Endothelial cell of umbilical vein (primary cell): ENCODE measurements at regions not wholly inside any gene's neighbourhood (a gene's known extent, or its start where the extent isn't known, plus 50 kb on each side); places are given as distances from the start of the nearest gene placed in this dataset.

Source experiments
- BruUV-seq: library from RNA; stranded (reverse); fragments of 400-500 nt; replicated peaks from 2 replicates; lab custom pipeline; 2021; lab: Mats Ljungman, UMichigan
- CTCF ChIA-PET: fragments of 300-600, 350-600 bp; sonication (Branson Sonifier 250); formaldehyde crosslinking; loops from one replicate; lab custom pipeline; 2021; ENCODE audit warnings: antibody characterized with exemption, inconsistent platforms; lab: Charles Lee
- POLR2A ChIA-PET: fragments of 300-600, 350-600 bp; sonication (Branson Sonifier 250); formaldehyde crosslinking; loops from one replicate; lab custom pipeline; 2021; ENCODE audit warnings: antibody characterized with exemption, inconsistent platforms; lab: Charles Lee
- DNase-seq: peaks from one replicate; pipeline ENCODE4 v3.0.0-alpha.2; 2011; ENCODE audit warnings: low read depth, low spot score
- FAIRE-seq: peaks from 2 replicates; lab custom pipeline; 2011; peaks lifted over from hg19 to GRCh38; lab: Jason Lieb, UNC
- H2AFZ ChIP-seq: 2 replicates; pipeline ENCODE4 v1.6.0; 2012; ENCODE audit warnings: low read depth, low read length, control low read depth, inconsistent platforms
- H3K27ac ChIP-seq: 2 replicates; pipeline ENCODE4 v1.5.1; 2011; ENCODE audit warnings: low read depth, mild to moderate bottlenecking, control low read depth, low read length, moderate library complexity; ENCODE audit not compliant: insufficient read depth
- H3K27me3 ChIP-seq, 2 experiments: 2 replicates each; pipeline versions ENCODE4 v1.6.0 to v1.6.1; 2011; ENCODE audit warnings: low read length in 2 of 2, mixed read lengths in 1 of 2; ENCODE audit not compliant: control insufficient read depth in 2 of 2, insufficient read depth in 2 of 2
- H3K36me3 ChIP-seq, 2 experiments: 2 replicates in 1 of 2; 3 replicates in 1 of 2; pipeline ENCODE4 v1.5.1; 2011; ENCODE audit warnings: low read length in 2 of 2, mild to moderate bottlenecking in 1 of 2, moderate library complexity in 1 of 2; ENCODE audit not compliant: control insufficient read depth in 2 of 2, insufficient read depth in 2 of 2; ENCODE audit errors: extremely low read depth in 1 of 2
- H3K4me1 ChIP-seq: 3 replicates; pipeline ENCODE4 v1.5.1; 2011; ENCODE audit warnings: mild to moderate bottlenecking, low read length; ENCODE audit not compliant: control insufficient read depth, insufficient read depth; ENCODE audit errors: extremely low read depth
- H3K4me2 ChIP-seq: 2 replicates; pipeline ENCODE4 v1.6.1; 2011; ENCODE audit warnings: low read length, control low read depth, mixed read lengths; ENCODE audit not compliant: insufficient read depth
- H3K4me3 ChIP-seq, 3 experiments: fragments of 200-600 bp in 1 of 3; sonication (generic), shearing (Covaris generic) in 1 of 3; replicated peaks in 1 of 3; 2 replicates each; pipeline ENCODE4 v1.5.1; 2011 to 2016; ENCODE audit warnings: control low read depth in 3 of 3, low read length in 3 of 3, mild to moderate bottlenecking in 2 of 3, inconsistent platforms in 1 of 3, low read depth in 1 of 3, moderate library complexity in 1 of 3; ENCODE audit not compliant: insufficient read depth in 1 of 3
- H3K79me2 ChIP-seq: 2 replicates; pipeline ENCODE4 v1.6.0; 2012; ENCODE audit warnings: low read length, inconsistent platforms; ENCODE audit not compliant: control insufficient read depth, insufficient read depth
- H3K9ac ChIP-seq: replicated peaks from 2 replicates; pipeline ENCODE3; 2011; ENCODE audit warnings: low read length, control low read depth; ENCODE audit not compliant: insufficient read depth; ENCODE audit errors: extremely low read depth
- H3K9me1 ChIP-seq: replicated peaks from 3 replicates; pipeline ENCODE4 v1.6.0; 2011; ENCODE audit warnings: mild to moderate bottlenecking, low read length; ENCODE audit not compliant: control insufficient read depth, insufficient read depth; ENCODE audit errors: extremely low read depth
- H3K9me3 ChIP-seq: replicated peaks from 2 replicates; pipeline ENCODE4 v1.5.1; 2012; ENCODE audit warnings: low read length, inconsistent platforms; ENCODE audit not compliant: control insufficient read depth, insufficient read depth
- H4K20me1 ChIP-seq: replicated peaks from 2 replicates; pipeline ENCODE3; 2011; ENCODE audit warnings: mild to moderate bottlenecking, low read length; ENCODE audit not compliant: control insufficient read depth, insufficient read depth; ENCODE audit errors: extremely low read depth
- CTCF ChIP-seq, 2 donors: IDR thresholded peaks; 1 replicate in 1 of 2; 2 replicates in 1 of 2; pipeline ENCODE4 v1.5.1; 2011; ENCODE audit warnings: low read length in 2 of 2, mild to moderate bottlenecking in 2 of 2, moderate library complexity in 2 of 2, control low read depth in 1 of 2, inconsistent platforms in 1 of 2, low read depth in 1 of 2; ENCODE audit not compliant: insufficient read depth in 1 of 2; ENCODE audit errors: extremely low read depth in 1 of 2
- EZH2 ChIP-seq: IDR thresholded peaks from 2 replicates; pipeline ENCODE4 v1.6.1; 2012; ENCODE audit warnings: borderline replicate concordance, low read depth, mild to moderate bottlenecking, moderate library complexity, low read length, inconsistent platforms; ENCODE audit not compliant: severe bottlenecking
- GATA2 ChIP-seq: IDR thresholded peaks from 2 replicates; pipeline ENCODE4 v1.7.0; 2011; ENCODE audit warnings: low read depth, mild to moderate bottlenecking, moderate library complexity, mixed read lengths, low read length; ENCODE audit not compliant: insufficient read length, insufficient read depth
- MAX ChIP-seq: IDR thresholded peaks from 2 replicates; pipeline ENCODE4 v1.6.1; 2011; ENCODE audit not compliant: insufficient read depth, insufficient read length
- POLR2A ChIP-seq: IDR thresholded peaks from 2 replicates; pipeline ENCODE4 v1.6.1; 2012; ENCODE audit warnings: low read depth, mild to moderate bottlenecking, control low read depth, low read length
- POLR2AphosphoS5 ChIP-seq: IDR thresholded peaks from 2 replicates; pipeline ENCODE4 v1.6.1; 2012; ENCODE audit warnings: low read depth, mild to moderate bottlenecking, control low read depth, low read length, moderate library complexity; ENCODE audit not compliant: insufficient read depth
- dilution Hi-C: fragments of 300-500 bp; cut with MboI; formaldehyde crosslinking; loops from one replicate; pipeline ENCODE4 v1.15.0; 2019; ENCODE audit warnings: low sequenced_read_pairs; ENCODE audit not compliant: extremely low pct_ligation_motif_present
- intact Hi-C: fragments of 100-400 bp; cut with micrococcal nuclease; formaldehyde crosslinking; loops from one replicate; pipeline ENCODE4 v1.10.0; 2022

- no peaks in the 10 kb centered on the region for H3K27me3 ChIP-seq
- H3K27ac ChIP-seq: no peak overlapping the region
- TF ChIP-seq GATA2: no peak
- no peaks in the 10 kb centered on the region for H3K9me1 ChIP-seq
- H3K9me3 ChIP-seq: no peaks in the 10 kb centered on the region
- no peak overlapping the region for H2AFZ ChIP-seq
- dilution Hi-C loops: no loop called here
- no peaks in the 10 kb centered on the region for H3K79me2 ChIP-seq
- BruUV-seq: no TSS peak
- H4K20me1 ChIP-seq: no peaks in the 10 kb centered on the region
- H3K4me1 ChIP-seq: peaks cover 5% of the 10 kb centered on the region
- POLR2A ChIA-PET: no interaction called here
- H3K4me2 ChIP-seq: no peak overlapping the region
- FAIRE-seq: no peak
- H3K9ac ChIP-seq: no peak overlapping the region
- H3K36me3 ChIP-seq: no peaks in the 10 kb centered on the region
- CTCF ChIA-PET: interaction anchor here (1.0 to 1.6 kb wide), 4 partner anchors 10 to 199 kb away, joined by 3 to 6 read pairs (median 4); no protein-coding TSS in a partner anchor
- no peak for DNase-seq
- intact Hi-C loops: no loop called here
- H3K4me3 ChIP-seq: no peak overlapping the region
These were observed 193.3 kb downstream of the PHLDA1 start for GRCh38 chr12:75838309-75838708.

GRCh38 chr12:75837700-75838099, 193.9 kb downstream of the PHLDA1 start:
- Histone ChIP-seq H3K4me3 (no peak overlapping the region), H4K20me1 (no peaks in the 10 kb centered on the region), H3K9ac (no peak overlapping the region), H3K4me1 (peaks cover 5% of the 10 kb centered on the region), H3K36me3 (no peaks in the 10 kb centered on the region), H3K4me2 (no peak overlapping the region), H3K27ac (no peak overlapping the region), H3K27me3 (no peaks in the 10 kb centered on the region), H3K9me1 (no peaks in the 10 kb centered on the region), H3K9me3 (no peaks in the 10 kb centered on the region), H3K79me2 (no peaks in the 10 kb centered on the region), H2AFZ (no peak overlapping the region)
- POLR2A ChIA-PET: no interaction called here
- TF ChIP-seq EZH2: no peak
- no peak for TF ChIP-seq CTCF (IDR thresholded peaks at IDR 0.05; ENCODE audit: extremely low read depth in 1 of 2, insufficient read depth in 1 of 2, low read depth in 1 of 2, low read length in 2 of 2)
- TF ChIP-seq MAX: no peak
- no peak for TF ChIP-seq POLR2AphosphoS5
- no peak for TF ChIP-seq GATA2
- TF ChIP-seq POLR2A: no peak
- intact Hi-C loops: no loop called here
- CTCF ChIA-PET: interaction anchor here (1.0 to 1.6 kb wide), 5 partner anchors 9 to 199 kb away, joined by 3 to 6 read pairs (median 3); no protein-coding TSS in a partner anchor
- dilution Hi-C loops: no loop called here
- FAIRE-seq (no peak), DNase-seq (no peak)
- BruUV-seq: no TSS peak
